Activated CD4-positive, CD25-positive, alpha-beta regulatory T cell treated with anti-CD3 and anti-CD28 coated beads, Interleukin-2, amount 50 U/mL, for 24 hours (primary cell): ENCODE measurements at regions not wholly inside any gene's neighbourhood (a gene's known extent, or its start where the extent isn't known, plus 50 kb on each side); places are given as distances from the start of the nearest gene placed in this dataset.
"Not testable (repeated sequence)": the region's sequence is repeated elsewhere in the genome, so short reads cannot be mapped to it uniquely, and the experiment has no call there.

Experiments
- ATAC-seq, 2 donors: fragments of 150-1000 bp; cut with Tn5 transposase; one replicate each; pipeline ENCODE4 v1.10.0; 2021; ENCODE audit warnings: mild to moderate bottlenecking in 1 of 2, moderate library complexity in 1 of 2

GRCh38 chr2:35538796-35539195, 816.8 kb upstream of the CRIM1 start:
- ATAC-seq = no peak

DNA sequence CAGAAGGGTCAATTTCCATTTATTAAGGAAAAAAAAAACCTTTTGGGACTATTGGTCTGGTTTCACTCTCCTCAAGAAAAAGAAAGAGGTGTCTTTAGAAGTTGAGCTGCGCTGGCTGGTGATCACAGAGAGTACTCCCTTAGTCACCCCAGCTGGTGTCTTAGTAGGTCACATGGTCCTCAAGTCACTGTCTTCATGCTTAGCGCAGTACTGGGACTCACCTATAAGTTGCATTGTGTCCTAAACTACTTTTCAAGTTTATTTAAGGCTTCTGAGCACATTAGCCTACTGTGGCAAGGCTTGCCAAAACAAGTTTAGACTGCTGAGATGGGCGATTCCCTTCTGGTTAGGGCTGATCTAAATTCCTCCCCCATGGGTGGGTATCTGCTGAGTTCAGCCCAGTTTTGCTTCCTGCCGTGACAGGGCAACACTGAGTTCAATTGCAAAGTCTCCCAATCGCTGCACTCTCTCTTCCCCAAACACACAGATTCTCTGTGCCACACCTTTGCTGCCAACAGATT, 824.9 kb upstream of the CRIM1 start:
- no peak for ATAC-seq

- no peak for ATAC-seq
These were observed 828.8 kb upstream of the CRIM1 start for GRCh38 chr2:35526741-35527140.

DNA sequence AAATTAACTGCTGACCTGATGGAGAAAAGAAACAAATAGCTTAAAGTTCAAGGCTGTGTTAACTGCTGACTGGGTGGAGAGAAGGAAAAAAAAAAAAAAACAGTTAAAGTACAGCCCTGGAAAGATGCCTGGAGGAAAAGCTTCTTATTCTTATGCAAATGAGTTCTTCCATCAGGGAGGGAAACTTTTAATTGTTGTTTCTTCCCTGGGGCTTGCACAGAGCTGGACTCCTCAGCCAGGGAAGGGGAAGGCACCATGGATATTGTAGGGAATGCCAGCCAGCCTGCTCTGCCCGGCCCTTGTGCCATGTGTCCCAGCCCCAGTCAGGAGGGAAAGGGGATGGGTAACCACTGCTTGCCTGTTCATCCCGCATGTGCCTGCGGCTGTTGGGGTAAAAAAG, 833.1 kb upstream of the CRIM1 start:
- ATAC-seq = no peak

DNA sequence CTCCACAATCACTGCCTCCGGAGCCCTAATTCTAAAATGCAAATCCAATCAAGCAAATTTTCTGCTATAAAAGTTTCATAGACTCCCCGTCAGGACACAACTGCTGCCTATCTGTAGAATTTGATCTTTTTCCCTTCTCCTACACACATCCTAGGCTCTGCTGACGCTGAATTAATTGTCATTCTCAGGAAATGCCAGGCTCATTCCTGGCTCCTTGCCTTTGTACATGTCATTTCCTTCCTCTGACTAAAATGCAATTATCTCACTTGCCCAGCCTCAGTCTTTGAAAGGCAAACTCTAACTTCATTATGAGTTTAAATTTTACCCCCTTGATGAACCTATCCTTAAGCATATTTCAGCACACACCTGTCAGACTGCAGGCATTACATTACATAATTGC, 844.9 kb upstream of the CRIM1 start:
- ATAC-seq = no peak

DNA sequence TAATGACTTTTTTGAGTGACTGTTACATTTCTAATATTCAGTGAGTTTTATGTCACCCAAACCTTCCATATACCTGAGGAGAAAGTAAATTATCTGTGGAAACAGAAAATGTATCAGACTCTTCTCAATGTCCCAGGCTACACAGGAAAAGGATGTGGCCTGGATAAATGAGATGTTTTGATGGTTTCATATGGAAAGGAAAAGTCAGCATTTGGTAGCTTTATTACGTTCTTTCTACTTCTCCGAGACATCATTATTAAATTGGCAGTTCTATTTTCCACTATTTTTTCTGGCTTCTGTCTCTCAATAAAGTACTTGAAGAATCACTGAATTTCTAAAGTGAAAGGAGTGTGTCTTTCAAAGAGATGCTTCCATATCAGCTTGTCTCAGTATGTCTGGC, 847.0 kb upstream of the CRIM1 start:
- no peak for ATAC-seq

DNA sequence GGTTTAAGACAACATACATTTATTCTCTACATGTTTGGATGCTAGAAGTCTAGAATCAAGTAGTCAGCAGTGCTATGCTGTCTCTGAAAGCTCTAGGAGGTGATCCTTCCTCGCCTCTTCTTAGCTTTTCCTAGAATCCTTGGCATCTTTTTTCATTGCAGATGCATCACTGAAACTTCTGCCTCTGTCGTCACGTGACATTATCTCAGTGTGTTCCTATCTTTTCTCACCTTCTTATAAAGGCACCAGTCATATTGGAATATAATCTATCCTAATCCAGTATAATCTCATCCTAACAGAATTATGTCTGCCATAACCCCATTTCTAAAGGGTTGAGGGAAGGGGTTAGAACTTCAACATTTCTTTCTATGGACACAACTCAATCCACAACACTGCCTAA, 851.2 kb upstream of the CRIM1 start:
- ATAC-seq = no peak

GRCh38 chr2:35503738-35504199, 851.8 kb upstream of the CRIM1 start:
- no peak for ATAC-seq

GRCh38 chr2:35503311-35503710, 852.3 kb upstream of the CRIM1 start:
- no peak for ATAC-seq

DNA sequence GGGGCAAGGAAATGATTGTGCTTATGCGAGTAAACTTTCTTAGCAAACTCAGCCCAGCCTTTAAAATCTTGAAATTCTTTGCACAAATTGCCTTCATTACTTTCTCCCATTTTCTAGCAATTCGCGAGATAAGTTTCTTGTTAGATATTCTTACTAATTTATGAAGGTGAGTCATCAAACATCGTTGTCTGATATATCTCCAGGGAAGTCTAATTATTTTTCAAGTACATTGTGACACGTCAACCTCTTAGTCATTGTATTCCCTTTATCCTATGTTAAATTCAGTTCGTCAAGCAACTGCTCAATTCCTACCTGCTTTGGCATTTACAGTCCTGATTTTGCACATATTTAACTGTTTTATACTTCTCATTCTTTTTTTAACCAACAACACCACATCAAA, 854.5 kb upstream of the CRIM1 start:
- no peak for ATAC-seq

- no peak for ATAC-seq
These were observed 859.6 kb upstream of the CRIM1 start for GRCh38 chr2:35496022-35496421.

DNA sequence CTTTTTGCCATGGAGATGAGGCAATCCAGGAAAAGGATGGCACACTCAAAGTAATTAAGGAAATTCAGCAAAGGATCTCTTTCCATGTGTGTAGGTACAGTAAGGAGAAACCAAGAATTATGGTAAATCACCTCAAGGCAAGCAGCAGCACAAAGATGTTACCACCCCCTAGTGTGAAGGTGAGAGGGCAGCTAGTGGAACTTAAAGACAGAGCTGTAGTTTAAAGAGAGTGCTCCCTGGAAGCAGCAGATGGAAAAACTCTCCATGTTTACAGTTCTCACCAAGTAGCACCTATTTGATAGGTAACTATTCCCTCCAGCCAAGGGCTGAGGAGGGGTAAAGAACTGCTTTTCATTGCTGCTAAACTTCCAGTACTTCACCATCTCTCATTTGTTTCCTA, 860.4 kb upstream of the CRIM1 start:
- ATAC-seq = no peak

GRCh38 chr2:35478121-35478520, 877.5 kb upstream of the CRIM1 start:
- not testable (repeated sequence) for ATAC-seq

DNA sequence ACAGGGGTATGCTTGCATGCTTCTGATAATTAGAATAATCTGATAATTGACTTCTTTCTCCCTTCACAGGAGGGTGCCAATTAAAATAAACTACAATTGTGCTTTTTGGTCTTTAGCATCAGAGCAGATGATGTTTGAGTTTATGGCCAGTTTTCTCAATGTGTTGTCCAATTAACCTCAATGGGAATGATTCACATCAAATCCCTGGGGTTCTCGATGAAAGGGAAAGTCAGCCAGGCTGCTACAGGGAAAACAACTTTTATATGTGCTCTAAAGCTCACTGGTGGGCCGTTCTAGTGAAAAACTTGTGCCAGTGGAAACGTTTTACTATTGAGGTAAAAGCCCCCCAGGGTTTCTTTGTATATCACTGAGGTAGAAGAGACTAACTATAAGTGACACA, 887.3 kb upstream of the CRIM1 start:
- ATAC-seq = no peak

- ATAC-seq = no peak
These were observed 891.6 kb upstream of the CRIM1 start for GRCh38 chr2:35463805-35464596.

GRCh38 chr2:35462226-35462998, 893.2 kb upstream of the CRIM1 start:
- ATAC-seq = no peak

DNA sequence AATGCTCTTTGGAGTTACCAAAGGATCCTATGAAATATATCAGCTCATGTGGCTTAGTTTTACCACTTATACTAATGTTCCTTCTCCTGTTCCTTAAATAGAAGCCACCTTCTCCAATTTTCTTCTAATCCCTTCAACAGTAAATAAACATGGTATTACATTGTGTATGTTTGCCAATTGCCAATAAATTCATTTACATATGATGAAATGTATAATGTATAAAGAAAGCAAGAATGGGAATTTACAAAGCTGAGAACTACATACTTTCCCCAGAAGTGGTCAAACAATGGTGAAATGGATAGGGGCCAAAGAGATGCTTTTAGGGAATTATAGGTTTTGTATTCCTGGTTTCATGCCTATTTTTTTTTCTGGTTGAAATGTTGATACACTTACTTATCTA, 894.2 kb upstream of the CRIM1 start:
- no peak for ATAC-seq

GRCh38 chr2:35454966-35455638, 900.5 kb upstream of the CRIM1 start:
- ATAC-seq = no peak

DNA sequence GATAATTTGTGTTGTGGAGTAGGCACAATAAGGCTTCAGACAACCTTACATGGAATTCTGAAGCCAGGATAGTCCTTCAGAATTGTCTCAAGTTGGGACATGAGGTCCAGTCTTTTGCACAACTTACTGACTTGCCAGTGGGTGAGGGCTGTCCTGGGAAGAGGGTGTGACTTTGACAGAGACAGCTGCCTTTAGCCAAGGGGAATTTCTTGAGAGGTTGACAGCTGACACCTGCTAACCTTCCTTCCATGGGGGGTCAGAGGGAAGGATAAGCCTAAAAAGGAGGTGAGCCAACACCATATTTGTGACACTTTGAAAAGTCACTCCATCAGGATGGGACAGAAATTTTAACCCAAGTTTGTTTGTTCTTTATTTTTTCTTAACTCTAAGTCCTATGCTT, 907.8 kb upstream of the CRIM1 start:
- ATAC-seq = no peak

DNA sequence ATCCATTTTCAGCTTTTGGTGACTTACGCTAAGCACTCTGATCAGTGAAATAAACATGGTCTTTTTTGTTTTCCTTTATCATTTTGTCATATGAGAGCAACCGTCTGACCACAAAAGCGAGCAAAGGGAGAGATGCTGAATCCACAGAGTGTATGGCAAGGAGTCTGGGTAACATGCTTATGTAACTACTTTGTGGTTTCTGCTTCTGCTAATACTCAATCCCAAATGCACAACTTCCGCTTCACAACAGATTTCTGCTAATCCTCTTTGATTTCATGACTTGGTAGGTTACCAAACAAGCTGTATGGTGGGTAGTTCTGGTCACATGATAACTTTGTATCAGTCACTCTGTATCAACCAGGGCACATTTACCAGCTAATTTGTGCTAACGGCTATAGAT, 908.4 kb upstream of the CRIM1 start:
- no peak for ATAC-seq

- no peak for ATAC-seq
These were observed 912.5 kb upstream of the CRIM1 start for GRCh38 chr2:35443087-35443486.

- not testable (repeated sequence) for ATAC-seq
These were observed 914.0 kb upstream of the CRIM1 start for GRCh38 chr2:35441575-35441974.

DNA sequence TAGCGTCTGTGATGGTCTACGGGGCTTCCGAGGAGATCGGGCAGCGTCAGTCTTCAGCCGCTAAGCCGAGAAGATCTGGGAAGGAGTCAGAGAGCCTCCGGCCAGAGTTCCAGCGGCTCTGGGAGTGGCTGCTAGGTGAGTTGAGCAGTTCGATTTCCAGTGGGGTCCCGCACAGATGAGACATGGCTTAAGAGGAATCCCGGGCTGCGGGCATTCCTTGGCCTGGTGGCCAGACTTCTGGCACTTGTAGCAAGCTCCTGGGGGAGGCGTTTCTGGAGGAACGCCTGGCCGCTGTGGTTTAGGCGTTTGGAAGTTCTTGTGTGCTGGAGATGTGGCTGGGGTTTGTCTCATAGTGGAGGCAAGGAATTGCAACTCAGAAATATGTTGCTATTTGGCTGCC, 915.3 kb upstream of the CRIM1 start:
- not testable (repeated sequence) for ATAC-seq
